ENCODE measurements at regions not wholly inside any gene's neighbourhood (a gene's known extent, or its start where the extent isn't known, plus 50 kb on each side); places are given as distances from the start of the nearest gene placed in this dataset.

DNA sequence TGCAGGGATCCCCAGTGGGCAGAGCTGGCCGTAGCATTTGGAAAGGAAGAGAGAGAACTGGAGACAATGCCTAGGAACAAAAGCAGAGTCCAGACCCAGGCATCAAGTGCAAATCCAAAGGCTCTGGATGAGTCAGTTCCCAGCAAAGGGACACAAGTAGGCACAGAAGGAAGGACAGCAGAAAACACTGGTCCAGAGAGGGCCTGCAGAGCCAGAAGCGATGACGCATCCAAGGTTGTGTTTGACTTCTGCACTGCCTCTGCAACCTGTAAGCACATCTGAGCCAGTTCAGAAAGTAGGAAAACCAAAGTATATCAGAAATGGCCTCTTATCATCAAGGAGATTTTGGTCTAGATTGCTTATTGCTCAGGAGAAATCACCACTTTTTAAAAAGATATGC is 604.5 kb downstream of the FGF9 start:
- H3K27me3 ChIP-seq = no peaks in the 10 kb centered on the region
- no peaks in the 10 kb centered on the region for H3K4me1 ChIP-seq
- H3K9me3 ChIP-seq = no peaks in the 10 kb centered on the region
- H3K4me3 ChIP-seq = no peak overlapping the region
- 81 to 84% methylated on average over 3 of the region's 3 CpGs for WGBS, 2 donors
- H3K36me3 ChIP-seq = peaks cover 0 to 3% (median 0%) of the 10 kb centered on the region in 3 donors
- intact Hi-C loops (cut with DNase I) = loop anchor here in 1 of 3 donors (5.0 kb wide), 1 partner anchor 638 kb away; no protein-coding TSS in a partner anchor
- TF ChIP-seq, protein P1, sequence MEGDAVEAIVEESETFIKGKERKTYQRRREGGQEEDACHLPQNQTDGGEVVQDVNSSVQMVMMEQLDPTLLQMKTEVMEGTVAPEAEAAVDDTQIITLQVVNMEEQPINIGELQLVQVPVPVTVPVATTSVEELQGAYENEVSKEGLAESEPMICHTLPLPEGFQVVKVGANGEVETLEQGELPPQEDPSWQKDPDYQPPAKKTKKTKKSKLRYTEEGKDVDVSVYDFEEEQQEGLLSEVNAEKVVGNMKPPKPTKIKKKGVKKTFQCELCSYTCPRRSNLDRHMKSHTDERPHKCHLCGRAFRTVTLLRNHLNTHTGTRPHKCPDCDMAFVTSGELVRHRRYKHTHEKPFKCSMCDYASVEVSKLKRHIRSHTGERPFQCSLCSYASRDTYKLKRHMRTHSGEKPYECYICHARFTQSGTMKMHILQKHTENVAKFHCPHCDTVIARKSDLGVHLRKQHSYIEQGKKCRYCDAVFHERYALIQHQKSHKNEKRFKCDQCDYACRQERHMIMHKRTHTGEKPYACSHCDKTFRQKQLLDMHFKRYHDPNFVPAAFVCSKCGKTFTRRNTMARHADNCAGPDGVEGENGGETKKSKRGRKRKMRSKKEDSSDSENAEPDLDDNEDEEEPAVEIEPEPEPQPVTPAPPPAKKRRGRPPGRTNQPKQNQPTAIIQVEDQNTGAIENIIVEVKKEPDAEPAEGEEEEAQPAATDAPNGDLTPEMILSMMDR (IDR thresholded peaks at IDR 0.05) = no peak
- ATAC-seq (no peak), FAIRE-seq (no peak), DNase-seq (no peak)
- no peak overlapping the region for H3K27ac ChIP-seq

DNA sequence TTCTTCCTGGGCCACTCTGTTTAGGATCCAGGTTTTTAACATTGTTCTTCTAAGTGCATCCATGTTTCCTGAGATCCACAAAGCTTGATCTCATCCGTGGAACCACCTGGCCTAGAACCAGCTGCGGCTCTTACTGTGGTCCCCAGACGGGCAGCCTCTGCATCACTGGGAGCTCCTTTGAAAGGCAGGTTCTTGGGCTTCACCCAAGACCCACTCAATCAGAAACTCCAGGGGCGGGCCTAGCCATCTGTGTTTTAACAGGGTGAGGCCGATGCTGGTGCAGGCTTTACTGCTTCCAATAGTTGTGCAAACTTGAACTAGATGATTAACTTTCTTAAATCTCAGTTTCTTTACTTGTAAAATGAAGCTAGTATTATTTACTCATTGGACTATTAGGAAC is 605.7 kb downstream of the FGF9 start:
- H3K36me3 ChIP-seq = no peaks in the 10 kb centered on the region
- DNase-seq = peak in 1 of 6 donors; percentile 16
- no peaks in the 10 kb centered on the region for H3K27me3 ChIP-seq
- H3K4me3 ChIP-seq = no peak overlapping the region
- no peaks in the 10 kb centered on the region for H3K9me3 ChIP-seq
- H3K27ac ChIP-seq = no peak overlapping the region
- TF ChIP-seq, protein P1 (IDR thresholded peaks at IDR 0.05) = no peak
- 60 to 62% methylated on average over 5 of the region's 5 CpGs for WGBS, 2 donors
- no peaks in the 10 kb centered on the region for H3K4me1 ChIP-seq
- no peak for ATAC-seq
- FAIRE-seq = no peak
- intact Hi-C loops (cut with DNase I) = loop anchor here in 1 of 3 donors (5.0 kb wide), 1 partner anchor 639 kb away; no protein-coding TSS in a partner anchor

DNA sequence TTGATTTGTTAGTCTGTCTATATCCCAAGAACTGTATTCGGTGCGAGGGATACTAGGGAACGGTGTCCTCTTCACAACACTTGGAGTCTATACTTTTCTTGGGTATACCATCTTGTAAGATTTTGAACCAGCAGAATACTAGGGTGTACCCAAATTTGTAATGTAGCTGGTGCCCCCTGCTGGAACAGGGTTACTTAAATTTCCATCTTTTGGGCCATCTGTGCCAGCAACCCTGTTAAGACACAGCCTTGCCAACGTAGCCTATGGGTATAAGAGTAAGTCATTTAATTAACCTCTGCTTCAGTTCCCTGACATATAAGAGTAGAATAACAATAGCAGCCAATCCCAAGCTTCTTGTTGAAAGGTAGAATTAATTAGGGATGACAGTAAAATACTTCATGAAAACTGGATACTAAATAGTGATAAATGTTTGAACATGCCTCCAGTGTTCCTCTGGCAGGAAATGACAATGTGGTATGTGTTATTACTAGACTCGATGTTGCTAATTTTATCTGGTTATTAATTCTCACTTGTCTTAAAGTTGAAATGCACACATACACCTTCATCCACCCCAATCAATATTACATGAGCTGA is 607.6 kb downstream of the FGF9 start:
- DNase-seq (peak; percentile 22 to 73 (median 40)), ATAC-seq (peak in 3 of 4 donors; percentile 77 to 85 (median 78))
- no peak overlapping the region for H3K27ac ChIP-seq

GRCh38 chr13:22285867-22286266 is 615.0 kb downstream of the FGF9 start:
- Histone ChIP-seq H3K27me3 (no peaks in the 10 kb centered on the region), H3K4me3 (no peak overlapping the region), H3K9me3 (no peaks in the 10 kb centered on the region), H3K4me1 (no peaks in the 10 kb centered on the region), H3K27ac (no peak overlapping the region), H3K36me3 (no peaks in the 10 kb centered on the region)
- intact Hi-C loops (cut with DNase I) = loop anchor here in 1 of 3 donors (10.0 kb wide), 1 partner anchor 651 kb away; no protein-coding TSS in a partner anchor
- TF ChIP-seq, protein P1 (IDR thresholded peaks at IDR 0.05) = no peak
- FAIRE-seq (no peak), ATAC-seq (no peak), DNase-seq (no peak)
- 68 to 83% methylated on average over 4 of the region's 4 CpGs for WGBS, 2 donors

More for the DNA sequence above, 607.6 kb downstream of the FGF9 start:
- H3K36me3 ChIP-seq = no peaks in the 10 kb centered on the region
- H3K9me3 ChIP-seq = no peaks in the 10 kb centered on the region
- intact Hi-C loops (cut with DNase I) = loop anchor here in 1 of 3 donors (5.0 kb wide), 1 partner anchor 641 kb away; no protein-coding TSS in a partner anchor
- no peak for FAIRE-seq
- no peaks in the 10 kb centered on the region for H3K27me3 ChIP-seq
- H3K4me1 ChIP-seq = no peaks in the 10 kb centered on the region
- no peak overlapping the region for H3K4me3 ChIP-seq
- TF ChIP-seq, protein P1 (IDR thresholded peaks at IDR 0.05) = peak in 3 of 4 donors; percentile 17 to 29 (median 26)
- 47 to 48% methylated on average over 5 of the region's 5 CpGs for WGBS, 2 donors

DNA sequence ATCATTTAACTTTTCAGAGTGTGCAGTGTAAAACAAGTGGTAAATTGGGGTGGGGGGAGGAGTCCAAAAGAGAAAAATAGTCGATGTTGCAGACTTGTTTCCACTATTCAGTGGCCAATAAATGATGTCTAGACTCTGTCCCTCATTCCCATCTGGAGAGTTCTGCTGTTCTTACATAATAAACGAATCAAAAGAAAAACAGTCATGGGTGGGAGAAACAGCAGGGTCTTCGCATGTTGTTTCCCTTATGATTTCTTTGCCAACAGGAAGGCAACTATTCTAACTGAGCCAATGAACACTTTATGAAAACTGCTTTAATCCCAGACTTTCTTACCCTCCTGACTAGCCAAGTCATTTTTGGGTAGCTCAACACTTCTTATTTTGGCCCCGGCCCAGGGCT is 615.5 kb downstream of the FGF9 start:
- ATAC-seq (no peak), DNase-seq (no peak), FAIRE-seq (no peak)
- Histone ChIP-seq H3K9me3 (no peaks in the 10 kb centered on the region), H3K27ac (no peak overlapping the region), H3K4me3 (no peak overlapping the region), H3K27me3 (no peaks in the 10 kb centered on the region), H3K36me3 (no peaks in the 10 kb centered on the region), H3K4me1 (no peaks in the 10 kb centered on the region)
- TF ChIP-seq, protein P1 (IDR thresholded peaks at IDR 0.05) = no peak
- WGBS, 2 donors = 60 to 82% methylated on average over 4 of the region's 4 CpGs
- intact Hi-C loops (cut with DNase I) = loop anchor here in 1 of 3 donors (10.0 kb wide), 1 partner anchor 652 kb away; no protein-coding TSS in a partner anchor
